ENCODE measurements at regions not wholly inside any gene's neighbourhood (a gene's known extent, or its start where the extent isn't known, plus 50 kb on each side); places are given as distances from the start of the nearest gene placed in this dataset.

- TF ChIP-seq POLR2A (IDR thresholded peaks at IDR 0.05): no peak
- TF ChIP-seq POLR2AphosphoS5 (IDR thresholded peaks at IDR 0.05): no peak
- no peak for TF ChIP-seq CTCF (IDR thresholded peaks at IDR 0.05)
These were observed 78.0 kb upstream of the STX18 start for GRCh38 chr4:4619821-4620220.
